Testis (tissue), 2 donors: ENCODE measurements at regions not wholly inside any gene's neighbourhood (a gene's known extent, or its start where the extent isn't known, plus 50 kb on each side); places are given as distances from the start of the nearest gene placed in this dataset.

ENCODE experiments used
- POLR2A ChIP-seq: fragments of 450-650 bp; IDR thresholded peaks from one replicate; pipeline ENCODE4 v1.6.1; 2017; ENCODE audit warnings: antibody characterized with exemption, mild to moderate bottlenecking, moderate library complexity
- TF ChIP-seq, protein P1 (sequence below), 3 experiments: fragments of 450-650 bp in 2 of 3; fragments of 200-600 bp in 1 of 3; sonication (generic) in 1 of 3; IDR thresholded peaks; one replicate each; pipeline ENCODE4 v1.5.1; 2016 to 2019; ENCODE audit warnings: antibody characterized with exemption in 3 of 3, mild to moderate bottlenecking in 2 of 3, moderate library complexity in 1 of 3

DNA sequence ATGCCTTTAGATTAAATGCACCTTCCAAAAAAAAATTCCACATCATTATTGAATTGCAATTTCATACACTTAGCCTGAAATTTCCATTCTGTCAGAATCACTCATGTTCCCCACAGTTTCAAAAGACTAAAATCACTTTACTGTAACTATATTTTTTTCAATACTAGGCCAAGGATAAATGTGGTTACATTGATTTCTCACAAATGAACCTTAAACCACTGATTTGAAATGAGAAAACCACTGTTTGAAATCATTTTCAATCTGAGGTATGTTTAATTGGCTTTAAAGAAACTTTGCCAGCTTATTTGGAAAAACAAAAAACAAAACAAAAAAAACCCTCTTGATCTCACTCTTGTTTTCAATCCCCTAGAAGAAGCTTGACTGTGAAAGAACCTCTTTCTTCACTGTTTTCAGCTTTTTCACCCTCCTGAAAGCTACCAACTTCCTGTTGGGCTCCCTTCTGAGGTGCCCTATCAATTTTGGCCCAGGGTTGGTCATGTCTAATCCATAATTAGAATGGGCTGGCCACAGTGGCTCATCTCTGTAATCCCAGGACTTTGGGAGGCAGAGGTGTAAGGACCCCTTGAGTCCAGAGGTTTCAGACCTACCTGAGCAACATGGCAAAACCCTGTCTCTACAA, 242.5 kb downstream of the ADGRG6 start:
- TF ChIP-seq, protein P1, sequence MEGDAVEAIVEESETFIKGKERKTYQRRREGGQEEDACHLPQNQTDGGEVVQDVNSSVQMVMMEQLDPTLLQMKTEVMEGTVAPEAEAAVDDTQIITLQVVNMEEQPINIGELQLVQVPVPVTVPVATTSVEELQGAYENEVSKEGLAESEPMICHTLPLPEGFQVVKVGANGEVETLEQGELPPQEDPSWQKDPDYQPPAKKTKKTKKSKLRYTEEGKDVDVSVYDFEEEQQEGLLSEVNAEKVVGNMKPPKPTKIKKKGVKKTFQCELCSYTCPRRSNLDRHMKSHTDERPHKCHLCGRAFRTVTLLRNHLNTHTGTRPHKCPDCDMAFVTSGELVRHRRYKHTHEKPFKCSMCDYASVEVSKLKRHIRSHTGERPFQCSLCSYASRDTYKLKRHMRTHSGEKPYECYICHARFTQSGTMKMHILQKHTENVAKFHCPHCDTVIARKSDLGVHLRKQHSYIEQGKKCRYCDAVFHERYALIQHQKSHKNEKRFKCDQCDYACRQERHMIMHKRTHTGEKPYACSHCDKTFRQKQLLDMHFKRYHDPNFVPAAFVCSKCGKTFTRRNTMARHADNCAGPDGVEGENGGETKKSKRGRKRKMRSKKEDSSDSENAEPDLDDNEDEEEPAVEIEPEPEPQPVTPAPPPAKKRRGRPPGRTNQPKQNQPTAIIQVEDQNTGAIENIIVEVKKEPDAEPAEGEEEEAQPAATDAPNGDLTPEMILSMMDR (IDR thresholded peaks at IDR 0.05): no peak
- TF ChIP-seq POLR2A: no peak
